22Rv1 (cell line): ENCODE measurements at regions not wholly inside any gene's neighbourhood (a gene's known extent, or its start where the extent isn't known, plus 50 kb on each side); places are given as distances from the start of the nearest gene placed in this dataset.

Experiments used
- H3K27ac ChIP-seq: fragments of 450-650 bp; 2 replicates; pipeline ENCODE4 v1.5.1; 2017
- ZFX ChIP-seq: fragments of 450-650 bp; IDR thresholded peaks from 2 replicates; pipeline ENCODE4 v1.6.1; 2017; ENCODE audit warnings: antibody characterized with exemption, borderline replicate concordance
- TF ChIP-seq, protein P1 (sequence below): fragments of 450-650 bp; IDR thresholded peaks from 2 replicates; pipeline ENCODE4 v1.5.1; 2017; ENCODE audit warnings: mild to moderate bottlenecking

DNA sequence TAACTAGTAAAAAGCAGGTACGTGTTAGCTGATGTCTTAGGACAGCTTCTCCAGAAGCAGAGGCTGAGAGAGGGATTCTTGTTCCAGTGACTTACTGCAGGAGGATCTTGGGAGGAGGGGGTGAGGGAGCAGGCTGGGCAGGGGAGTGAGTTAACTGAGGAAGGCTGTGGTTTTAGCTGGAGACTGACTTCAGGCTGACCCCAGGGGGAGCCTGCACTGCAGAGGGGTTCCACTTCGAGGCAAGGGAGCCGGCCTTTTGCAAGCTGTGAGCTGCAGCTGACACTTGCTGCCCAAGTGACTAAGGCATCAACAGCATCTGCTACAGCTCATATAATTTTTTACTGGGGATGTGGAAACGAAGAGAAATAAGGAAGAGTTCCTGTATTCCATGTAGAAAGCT lies 50.4 kb upstream of the SOD1 start:
- no peak overlapping the region for H3K27ac ChIP-seq
- TF ChIP-seq, protein P1, sequence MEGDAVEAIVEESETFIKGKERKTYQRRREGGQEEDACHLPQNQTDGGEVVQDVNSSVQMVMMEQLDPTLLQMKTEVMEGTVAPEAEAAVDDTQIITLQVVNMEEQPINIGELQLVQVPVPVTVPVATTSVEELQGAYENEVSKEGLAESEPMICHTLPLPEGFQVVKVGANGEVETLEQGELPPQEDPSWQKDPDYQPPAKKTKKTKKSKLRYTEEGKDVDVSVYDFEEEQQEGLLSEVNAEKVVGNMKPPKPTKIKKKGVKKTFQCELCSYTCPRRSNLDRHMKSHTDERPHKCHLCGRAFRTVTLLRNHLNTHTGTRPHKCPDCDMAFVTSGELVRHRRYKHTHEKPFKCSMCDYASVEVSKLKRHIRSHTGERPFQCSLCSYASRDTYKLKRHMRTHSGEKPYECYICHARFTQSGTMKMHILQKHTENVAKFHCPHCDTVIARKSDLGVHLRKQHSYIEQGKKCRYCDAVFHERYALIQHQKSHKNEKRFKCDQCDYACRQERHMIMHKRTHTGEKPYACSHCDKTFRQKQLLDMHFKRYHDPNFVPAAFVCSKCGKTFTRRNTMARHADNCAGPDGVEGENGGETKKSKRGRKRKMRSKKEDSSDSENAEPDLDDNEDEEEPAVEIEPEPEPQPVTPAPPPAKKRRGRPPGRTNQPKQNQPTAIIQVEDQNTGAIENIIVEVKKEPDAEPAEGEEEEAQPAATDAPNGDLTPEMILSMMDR: no peak
- no peak for TF ChIP-seq ZFX

DNA sequence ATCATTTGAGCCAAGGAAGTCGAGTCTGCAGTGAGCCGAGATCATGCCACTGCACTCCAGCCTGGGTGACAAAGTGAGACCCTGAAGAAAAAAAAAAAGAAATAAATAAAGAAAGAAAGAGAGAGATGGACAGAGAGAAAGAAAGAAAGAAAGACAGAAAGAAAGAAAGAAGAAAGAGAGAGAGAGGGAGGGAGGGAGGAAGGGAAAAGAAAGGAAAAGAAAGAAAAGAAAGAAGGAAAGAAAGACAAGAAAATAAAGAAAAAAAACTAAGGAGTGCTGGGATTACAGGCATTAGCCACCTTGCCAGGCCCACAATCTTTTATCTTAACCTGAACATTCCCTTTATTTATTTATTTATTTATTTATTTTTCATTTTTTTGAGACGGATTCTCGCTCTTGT lies 51.7 kb upstream of the SOD1 start:
- H3K27ac ChIP-seq: no peak overlapping the region
- no peak for TF ChIP-seq ZFX
- TF ChIP-seq, protein P1: no peak

DNA sequence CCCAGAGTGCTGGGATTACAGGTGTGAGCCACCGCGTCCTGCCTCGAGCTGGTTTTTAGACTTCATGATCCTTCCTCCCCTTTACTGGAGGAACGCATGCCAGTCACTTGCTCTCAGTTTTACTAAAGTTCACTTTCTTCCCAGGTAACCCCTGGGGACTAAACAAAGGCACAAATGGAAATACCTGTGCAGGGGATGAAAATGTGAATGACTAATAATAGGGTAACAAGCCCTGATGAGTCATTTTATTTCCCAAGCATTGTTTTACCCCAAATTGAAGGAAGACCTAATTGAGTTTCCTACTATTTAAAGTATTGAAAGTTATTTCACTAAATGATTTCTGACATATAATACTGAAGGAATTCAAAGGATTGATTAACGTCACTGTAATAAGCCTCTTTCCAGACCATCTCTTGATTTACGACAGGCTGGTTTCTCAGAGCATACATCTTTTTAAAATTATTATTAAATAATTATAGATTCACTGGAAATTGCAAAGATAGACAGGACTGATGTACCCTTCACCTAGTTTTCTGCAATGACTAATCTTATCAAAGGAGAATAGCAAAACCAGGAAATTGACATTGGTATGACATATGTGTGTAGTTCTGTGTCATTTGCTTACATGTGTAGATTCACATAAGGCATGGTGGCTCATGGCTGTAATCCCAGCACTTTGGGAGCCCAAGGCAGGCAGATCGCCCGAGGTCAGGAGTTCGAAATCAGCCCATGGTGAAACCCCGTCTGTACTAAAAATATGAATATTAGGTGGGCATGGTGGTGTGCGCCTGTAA lies 53.2 kb upstream of the SOD1 start:
- TF ChIP-seq ZFX: no peak
- TF ChIP-seq, protein P1: no peak
- H3K27ac ChIP-seq: no peak overlapping the region

- H3K27ac ChIP-seq: no peak overlapping the region
- TF ChIP-seq, protein P1: peak; percentile 84
- TF ChIP-seq ZFX: no peak
These were observed 54.8 kb upstream of the SOD1 start for GRCh38 chr21:31604591-31605190.

DNA sequence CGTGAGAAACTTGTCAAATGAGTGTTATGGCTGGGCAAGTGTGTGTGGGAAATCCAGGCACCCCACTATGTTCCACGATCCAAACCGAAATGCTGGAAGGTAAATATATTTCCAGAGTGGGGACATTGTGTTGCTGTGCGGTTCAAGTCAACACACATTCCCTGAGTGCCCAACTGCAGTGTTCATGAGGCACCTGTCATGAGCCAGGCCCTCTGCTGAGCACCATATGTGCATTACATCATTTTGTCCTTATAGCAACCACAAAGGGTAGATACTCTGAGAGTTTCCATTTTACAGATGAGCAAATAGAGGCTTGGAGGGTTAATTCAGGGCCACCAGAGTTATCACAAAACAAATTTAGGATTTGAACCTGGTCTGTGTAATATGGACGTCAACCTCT lies 59.9 kb upstream of the SOD1 start:
- TF ChIP-seq, protein P1: no peak
- no peak for TF ChIP-seq ZFX
- H3K27ac ChIP-seq: no peak overlapping the region

- TF ChIP-seq, protein P1: no peak
- no peak for TF ChIP-seq ZFX
- H3K27ac ChIP-seq: no peak overlapping the region
These were observed 60.5 kb upstream of the SOD1 start for GRCh38 chr21:31599013-31599412.

DNA sequence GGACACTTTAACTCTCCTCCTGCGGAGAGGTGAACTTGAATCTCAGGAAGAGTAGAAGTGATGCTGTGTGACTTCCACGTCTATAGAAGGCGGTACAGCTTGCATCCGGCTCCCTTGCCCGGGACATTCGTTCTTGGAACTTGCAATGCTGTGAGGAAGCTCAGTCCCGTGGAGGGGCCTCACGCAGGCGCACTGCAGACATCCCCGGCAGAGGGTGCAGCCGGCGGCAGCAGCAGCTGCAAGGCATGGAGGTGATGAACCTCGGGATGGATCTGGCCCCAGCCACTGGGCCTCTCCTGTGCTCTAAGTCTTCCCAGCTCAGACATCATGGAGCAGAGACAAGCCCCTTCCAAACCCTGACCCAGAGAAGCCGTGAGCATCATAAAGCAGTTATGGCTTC lies 61.8 kb upstream of the SOD1 start:
- TF ChIP-seq ZFX: no peak
- TF ChIP-seq, protein P1: no peak

More for the DNA sequence above, 61.8 kb upstream of the SOD1 start:
- no peak overlapping the region for H3K27ac ChIP-seq
